Fibroblast of skin of right quadriceps (primary cell): ENCODE measurements at regions not wholly inside any gene's neighbourhood (a gene's known extent, or its start where the extent isn't known, plus 50 kb on each side); places are given as distances from the start of the nearest gene placed in this dataset.
"Not testable (repeated sequence)": the region's sequence is repeated elsewhere in the genome, so short reads cannot be mapped to it uniquely, and the experiment has no call there.

ENCODE experiments used
- DNase-seq: peaks from one replicate; pipeline ENCODE4 v3.0.0-alpha.2; 2013

DNA sequence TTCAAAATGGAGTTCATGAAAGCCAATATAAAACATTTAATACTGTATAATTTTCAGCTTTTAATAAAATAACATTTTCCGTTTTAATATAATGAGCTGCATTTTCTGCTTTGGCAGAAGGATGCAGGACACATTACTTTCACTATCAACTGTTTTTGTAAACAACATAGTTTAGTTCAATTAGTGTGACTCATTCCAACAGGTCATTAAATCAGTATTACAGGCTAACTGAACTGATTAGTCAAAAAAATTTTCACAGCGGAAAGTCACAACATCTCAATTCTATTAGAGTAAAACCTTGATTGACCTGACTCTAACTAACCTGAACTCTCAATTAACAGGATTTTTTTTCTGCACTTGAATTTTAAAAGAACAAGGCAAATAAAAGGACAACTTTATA, 151.2 kb upstream of the AMOT start:
- no peak for DNase-seq

DNA sequence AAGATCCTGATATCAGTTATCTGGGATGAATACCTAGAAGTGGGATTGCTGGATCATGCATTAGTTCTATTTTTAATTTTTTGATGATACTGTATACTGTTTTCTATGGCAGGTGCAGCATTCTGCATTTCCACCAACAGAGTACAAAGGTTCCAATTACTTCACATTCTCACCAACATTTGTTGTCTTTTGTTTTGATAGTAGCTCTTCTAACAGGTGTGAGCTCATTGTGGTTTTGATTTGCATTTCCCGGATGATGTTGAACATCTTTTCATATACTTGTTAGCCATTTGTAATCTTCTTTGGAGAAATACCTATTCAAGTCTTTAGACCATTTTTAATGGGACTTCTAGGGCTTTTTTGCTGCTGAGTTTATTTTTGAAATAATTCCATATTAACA, 139.2 kb upstream of the AMOT start:
- DNase-seq: no peak

GRCh38 chrX:112968351-112969133, 127.9 kb upstream of the AMOT start:
- DNase-seq: no peak

GRCh38 chrX:112967903-112968302, 127.3 kb upstream of the AMOT start:
- no peak for DNase-seq

GRCh38 chrX:112967341-112967740, 126.7 kb upstream of the AMOT start:
- DNase-seq: peak; percentile 0

DNA sequence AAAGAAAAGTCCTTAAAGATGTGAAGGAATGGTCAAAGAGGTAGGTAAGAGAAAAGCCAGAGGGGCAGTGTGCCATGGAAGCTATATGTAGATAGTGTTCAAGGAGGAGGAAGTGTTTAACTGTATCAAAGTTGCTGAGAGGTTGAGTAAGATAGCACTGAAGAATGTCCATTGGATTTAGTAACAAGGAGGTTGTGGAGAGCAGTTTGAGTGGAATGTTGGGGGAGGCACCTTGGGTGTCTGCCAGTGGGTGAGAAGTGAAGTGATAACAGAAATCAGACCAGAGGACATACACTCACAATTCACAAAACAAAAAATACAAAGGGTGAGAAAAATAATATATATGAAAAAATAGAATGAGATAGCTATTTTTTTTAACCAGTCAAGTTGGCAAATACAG, 121.3 kb upstream of the AMOT start:
- no peak for DNase-seq

- DNase-seq: no peak
These were observed 107.5 kb upstream of the AMOT start for GRCh38 chrX:112947981-112948615.

- no peak for DNase-seq
These were observed 105.6 kb upstream of the AMOT start for GRCh38 chrX:112946227-112946626.

GRCh38 chrX:112945826-112946225, 105.2 kb upstream of the AMOT start:
- DNase-seq: no peak

GRCh38 chrX:112941209-112941837, 100.7 kb upstream of the AMOT start:
- peak; percentile 1 for DNase-seq

DNA sequence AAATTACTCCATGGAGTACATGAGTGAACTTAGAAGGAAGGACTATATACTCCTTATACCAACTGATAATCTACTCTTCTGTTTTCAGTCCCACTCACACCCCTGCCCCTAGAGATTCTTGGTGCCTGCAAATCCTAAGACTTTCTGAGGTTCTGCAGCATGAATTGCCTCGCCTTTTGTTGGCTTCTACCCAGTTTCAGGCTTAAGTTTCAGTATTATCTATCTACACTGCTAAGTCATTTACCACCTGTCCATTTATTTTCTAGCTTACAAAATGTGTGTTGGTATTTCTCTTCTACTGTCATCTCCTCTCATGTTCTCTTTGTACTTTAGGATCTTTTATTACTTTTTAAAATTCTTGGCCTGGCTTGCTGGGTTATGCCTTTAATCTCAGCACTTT, 94.4 kb upstream of the AMOT start:
- DNase-seq: no peak

DNA sequence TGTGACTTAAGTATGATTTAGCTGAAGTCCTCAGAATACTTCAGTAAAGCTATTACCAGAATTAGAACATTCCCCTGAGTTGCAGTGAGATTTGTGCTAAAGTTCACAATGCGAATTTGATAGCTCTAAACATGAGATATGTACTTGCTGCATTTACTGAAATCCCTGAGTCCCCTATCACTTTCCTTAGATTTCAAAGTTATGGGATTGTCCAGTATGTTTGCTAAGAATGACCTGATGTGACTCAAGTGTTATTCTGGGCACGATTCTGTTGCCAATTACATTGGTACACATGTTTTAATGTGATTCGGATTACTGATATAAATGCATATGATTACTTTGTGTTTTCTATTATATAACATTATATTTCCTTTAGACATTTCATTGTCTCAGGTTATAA, 91.3 kb upstream of the AMOT start:
- DNase-seq: no peak

DNA sequence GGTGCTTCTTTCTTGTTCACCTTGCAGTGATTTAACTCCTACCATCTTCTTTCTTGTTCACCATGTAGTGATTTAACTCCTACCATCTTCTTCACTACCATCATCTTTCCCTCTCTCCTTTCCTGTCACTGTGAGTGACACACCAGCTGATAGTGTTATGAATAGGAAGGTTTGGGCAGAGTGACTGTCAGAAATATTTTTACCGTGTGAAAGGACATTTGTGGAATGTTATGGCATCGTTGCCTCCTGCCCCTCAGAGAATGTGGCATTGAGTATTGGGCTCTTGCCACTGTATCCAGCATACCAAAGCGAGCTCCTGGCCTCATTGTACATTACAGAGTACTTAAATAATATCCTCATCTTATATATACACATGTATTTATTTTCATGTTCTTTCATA, 90.8 kb upstream of the AMOT start:
- DNase-seq: no peak

DNA sequence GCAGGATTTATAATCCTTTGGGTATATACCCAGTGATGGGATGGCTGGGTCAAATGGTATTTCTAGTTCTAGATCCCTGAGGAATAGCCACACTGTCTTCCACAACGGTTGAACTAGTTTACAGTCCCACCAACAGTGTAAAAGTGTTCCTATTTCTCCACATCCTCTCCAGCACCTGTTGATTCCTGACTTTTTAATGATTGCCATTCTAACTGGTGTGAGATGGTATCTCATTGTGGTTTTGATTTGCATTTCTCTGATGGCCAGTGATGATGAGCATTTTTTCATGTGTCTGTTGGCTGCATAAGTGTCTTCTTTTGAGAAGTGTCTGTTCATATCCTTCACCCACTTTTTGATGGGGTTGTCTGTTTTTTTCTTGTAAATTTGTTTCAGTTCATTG, 82.8 kb upstream of the AMOT start:
- DNase-seq: not testable (repeated sequence)

DNA sequence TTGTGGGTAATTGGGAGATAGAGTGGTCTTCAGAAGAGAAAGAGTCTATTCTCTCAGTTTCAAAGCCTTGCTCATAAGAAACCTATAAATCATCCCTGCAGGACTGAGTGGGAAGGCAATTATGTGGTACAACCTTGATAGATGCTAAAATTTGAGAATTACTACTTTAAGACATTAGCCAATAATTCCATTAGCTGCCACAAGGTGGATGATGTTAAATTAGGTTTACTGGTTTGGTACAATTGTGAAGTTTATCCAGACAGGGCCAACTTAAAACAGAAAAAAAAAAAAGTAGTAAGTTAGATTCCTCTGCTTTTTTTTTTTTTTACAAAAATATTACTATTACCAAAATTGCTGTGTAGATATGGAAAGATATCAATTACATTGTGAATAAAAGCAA, 73.2 kb upstream of the AMOT start:
- no peak for DNase-seq

GRCh38 chrX:112910418-112910817, 69.8 kb upstream of the AMOT start:
- DNase-seq: no peak

DNA sequence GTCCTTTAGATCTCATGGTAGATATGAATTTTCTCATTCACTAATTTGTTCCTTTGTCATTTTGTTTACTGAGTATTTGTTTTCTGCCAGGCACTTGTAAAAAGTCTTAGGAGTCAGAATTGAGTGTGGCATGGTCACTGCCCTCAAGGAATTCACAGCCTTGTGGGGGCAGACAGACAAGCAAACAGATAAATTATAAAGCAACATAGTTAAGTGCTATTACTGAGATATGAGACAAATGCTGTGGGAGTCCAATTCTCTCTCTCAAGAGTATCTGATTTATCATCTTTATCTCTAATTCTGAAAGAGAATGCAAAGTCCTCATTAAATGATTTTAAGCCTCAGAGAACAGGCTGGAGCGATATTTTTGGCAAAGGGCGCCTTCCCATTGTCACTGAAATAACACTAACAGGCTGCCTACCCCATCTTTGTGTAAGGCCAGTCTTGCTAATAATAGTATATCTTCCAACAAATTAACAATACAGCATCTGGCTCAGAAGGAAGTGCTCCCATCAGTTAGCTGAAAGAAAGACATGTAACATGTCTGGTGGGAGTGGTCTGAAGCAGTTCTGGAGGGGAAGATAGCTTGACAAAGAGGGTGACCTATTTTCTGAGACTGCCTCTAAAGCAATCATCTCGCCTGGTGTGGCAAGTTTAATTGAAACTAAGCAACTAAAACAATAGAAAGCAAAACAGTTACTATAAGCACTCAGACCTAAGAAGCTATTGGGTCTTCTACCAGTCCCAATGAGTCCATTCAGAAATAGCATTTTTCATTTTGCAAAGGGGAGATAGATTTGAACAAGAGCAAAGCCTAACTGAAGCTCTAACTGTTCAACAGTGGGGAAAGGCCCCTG, 61.5 kb upstream of the AMOT start:
- no peak for DNase-seq

- no peak for DNase-seq
These were observed 55.4 kb upstream of the AMOT start for GRCh38 chrX:112896051-112896450.
